GM19099 (cell line): ENCODE measurements at regions not wholly inside any gene's neighbourhood (a gene's known extent, or its start where the extent isn't known, plus 50 kb on each side); places are given as distances from the start of the nearest gene placed in this dataset.

Experiments
- POLR2A ChIP-seq: IDR thresholded peaks from 3 replicates; pipeline ENCODE4 v1.6.1; 2011; ENCODE audit warnings: low read depth; ENCODE audit not compliant: insufficient read length; ENCODE audit errors: extremely low read depth

DNA sequence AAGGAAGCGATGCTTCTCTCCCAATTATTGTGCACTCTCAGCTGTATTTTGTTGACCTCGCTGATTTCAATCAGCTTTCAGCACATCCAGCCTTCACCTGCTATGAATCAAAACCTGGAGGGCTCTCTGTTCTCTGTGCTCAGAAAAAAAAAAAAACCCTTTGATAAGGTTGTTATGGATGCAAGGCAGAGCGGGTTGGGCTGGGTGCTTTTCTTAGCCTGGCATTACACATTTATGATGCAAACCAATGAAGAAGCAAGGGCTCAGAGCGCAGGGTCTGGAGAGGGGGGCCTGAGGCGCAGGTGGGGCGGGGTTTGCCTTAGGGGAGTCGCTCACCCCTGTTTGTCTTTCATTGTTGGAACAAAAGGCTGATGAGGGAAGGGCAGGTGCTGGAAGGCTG, 86.0 kb upstream of the CADM1 start:
- TF ChIP-seq POLR2A = no peak

DNA sequence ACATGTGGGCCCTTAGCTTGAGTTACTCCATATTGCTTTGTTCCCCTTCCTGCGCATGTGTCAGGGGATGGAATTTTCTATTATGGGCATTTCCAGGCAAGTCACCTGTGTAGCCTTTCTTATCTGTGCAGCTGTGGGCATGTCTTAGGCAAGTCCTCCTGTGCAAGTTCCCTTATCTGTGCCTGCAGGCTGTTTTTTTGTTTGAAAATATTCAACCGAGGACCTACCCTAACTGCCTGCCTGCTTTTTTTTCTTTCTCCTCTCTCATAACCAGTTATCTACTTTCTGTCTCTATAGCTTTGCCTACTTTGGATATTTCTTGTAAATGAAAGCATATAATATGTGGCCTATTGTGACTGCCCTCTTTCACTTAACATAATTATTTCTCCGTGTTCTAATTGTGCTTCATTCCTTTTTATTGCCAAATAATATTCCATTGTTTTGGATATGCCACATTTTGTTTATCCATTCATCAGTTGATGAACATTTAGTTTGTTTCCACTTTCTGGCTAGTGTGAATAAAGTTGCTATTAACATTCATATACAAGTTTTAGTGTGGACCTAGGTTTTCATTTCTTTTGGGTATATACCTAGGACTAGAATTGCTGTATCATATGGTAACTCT, 83.6 kb upstream of the CADM1 start:
- TF ChIP-seq POLR2A = no peak

DNA sequence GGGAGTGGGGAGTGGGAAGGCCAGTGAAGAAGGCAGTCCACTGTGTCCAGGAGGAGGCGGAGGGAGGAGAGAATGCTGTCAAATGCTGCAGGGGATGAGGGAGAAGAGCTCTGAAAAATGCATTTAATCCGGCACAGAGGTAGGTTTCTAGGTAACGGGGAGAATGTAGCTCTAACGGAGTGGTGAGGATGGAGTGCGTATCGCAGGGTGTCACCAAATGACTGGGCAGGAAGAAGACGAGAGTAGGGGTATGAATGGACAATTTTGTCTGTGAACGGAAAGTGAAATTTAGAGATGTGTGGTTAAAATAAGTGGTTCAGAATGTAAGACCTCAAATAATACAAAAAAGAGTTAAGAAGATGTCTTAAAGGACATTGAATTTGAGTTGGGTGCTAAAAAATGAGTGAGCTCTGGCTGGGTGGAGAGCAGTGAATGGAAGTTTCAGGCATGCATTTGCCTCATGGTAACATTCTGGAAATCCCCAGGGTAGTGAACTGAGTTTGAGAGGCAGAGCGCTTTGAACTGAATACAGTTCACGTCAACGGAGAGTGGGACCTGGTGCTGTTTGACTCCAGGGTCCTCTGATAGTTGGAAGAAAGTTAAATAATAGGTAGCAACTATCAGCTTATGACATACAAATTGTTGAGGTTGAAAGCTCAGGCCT, 81.3 kb upstream of the CADM1 start:
- no peak for TF ChIP-seq POLR2A

DNA sequence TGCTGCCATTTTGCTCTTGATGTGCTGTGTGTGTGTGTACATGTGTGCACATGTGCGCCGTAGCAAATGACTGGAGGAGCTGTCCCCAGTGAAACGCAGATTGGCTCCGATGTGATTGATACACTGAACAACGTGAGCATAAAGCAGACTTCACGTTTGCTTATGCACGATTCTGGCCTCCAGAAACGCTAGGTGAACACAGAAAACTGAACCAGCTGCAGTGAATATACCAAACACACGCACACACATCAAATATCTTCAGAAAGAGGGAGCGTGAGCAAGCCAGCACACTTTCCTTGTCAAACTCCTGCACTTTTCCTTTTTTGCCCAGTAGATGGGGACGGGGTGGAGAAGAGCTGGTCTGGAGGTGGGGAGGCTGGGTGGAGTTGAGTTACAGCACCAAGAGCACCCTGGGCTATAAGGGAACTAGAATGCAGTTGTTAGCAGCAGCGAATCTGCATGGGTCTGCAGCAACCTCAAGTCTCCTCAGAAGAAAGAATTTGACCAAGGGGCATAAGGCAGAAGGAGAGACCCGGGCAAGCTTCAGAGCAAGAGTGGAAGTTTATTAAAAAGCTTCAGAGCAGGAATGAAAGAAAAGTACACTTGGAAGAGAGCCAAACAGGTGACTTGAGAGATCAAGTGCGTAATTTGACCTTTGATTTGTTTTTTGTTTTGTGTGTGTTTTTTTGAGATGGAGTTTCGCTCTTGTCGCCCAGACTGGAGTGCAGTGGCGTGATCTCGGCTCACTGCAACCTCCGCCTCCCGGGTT, 77.8 kb upstream of the CADM1 start:
- TF ChIP-seq POLR2A = no peak

DNA sequence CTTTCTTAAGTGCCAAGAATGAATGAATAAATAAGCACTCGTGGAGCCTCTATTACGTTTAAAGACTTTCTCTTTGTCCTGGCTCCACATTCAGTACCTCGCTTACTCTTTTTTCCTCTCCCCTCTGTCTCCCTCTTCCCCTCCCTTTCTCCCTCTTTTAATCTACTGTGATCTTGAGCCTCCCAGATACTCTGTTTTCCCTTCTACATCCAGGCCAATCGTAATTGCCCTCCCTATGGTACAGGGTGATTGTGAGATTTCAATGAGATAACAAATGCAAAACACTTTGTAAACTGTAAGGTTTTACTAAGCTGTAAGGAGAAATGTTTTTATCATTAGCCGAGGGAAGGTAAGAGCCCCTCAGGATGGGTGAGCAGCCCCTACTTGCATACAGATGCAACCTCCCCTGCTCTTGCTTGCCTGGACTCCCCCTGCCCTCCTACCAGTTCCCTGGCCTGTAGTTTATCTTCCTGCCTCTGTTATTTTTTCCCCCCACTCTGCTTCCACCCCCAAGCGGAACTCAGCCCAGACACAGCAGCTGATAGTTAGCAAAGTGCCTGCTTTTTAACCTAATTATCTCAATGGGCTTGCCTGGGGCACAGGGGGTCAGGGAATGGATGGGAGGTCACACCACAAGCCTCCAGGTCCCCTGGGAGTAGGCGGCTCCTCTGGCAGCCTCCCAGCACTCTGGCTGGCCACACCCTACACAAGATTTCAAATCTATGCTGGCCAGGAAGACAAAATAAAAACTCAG, 76.9 kb upstream of the CADM1 start:
- TF ChIP-seq POLR2A = no peak

DNA sequence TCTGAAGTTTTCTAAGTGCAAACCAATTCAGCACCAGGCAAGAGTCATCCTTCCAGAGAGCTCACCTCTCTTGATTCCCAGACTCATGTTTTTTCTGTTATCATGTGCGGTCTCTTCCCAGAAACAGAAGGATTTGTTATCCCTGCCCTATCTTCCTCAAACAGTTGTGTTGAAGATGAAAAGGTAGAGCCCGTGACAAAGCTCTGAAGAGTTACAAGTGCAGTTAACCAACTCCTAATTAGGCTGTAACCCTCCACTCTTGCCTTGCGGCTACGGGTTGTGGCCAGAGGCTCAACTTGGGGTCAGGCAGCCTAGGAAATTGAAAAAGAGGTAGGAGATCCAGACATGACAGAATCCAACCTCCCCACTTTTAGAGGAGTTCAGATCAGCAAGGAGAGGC, 76.2 kb upstream of the CADM1 start:
- TF ChIP-seq POLR2A = no peak

DNA sequence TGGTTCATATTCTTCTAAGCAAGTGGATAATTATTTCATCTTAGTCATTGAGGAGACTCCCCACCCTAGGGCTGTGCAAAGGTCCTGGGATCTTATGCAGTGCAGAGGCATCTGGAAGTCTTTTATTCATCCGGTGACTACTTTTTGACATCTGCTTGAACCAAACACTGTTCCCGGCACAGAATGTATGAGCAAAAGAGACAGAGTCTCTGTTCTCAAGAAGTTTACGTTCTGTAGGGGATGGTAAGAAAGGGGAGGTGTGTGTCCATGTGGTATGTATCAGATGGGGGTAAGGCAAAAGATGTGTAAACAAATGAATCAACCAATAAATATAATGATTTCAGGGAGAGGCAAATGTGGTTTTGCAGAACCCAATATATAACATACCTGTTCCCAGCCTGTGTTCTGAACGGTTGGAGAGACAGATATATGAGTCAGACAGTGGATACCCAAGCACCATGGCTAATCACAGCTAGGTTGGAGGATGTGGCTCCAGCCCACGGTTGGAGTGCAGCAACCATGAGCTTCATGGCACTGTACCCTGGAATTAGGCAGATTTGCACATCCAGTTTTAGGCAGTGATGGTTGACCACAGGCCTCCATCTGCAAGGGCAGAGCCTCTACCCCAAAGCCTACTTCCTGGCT, 75.1 kb upstream of the CADM1 start:
- no peak for TF ChIP-seq POLR2A

DNA sequence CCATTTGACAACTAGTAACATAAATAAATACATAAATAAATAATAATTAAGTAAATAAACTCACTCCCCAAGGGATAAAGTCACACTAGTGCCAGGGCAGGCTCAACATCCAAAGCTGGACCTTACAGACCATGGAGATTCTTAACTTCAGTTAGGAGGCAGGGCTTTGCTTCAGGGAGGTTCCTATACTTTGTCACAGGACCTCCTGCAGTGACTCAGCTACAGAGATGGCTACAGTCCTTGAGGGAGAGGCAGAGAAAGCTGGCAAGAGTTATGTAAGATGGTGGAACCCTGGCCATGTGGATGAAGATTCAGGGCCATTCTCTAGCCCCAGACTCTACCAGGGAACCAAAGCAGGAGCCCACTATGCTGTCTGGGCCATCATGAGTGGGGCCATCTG, 74.1 kb upstream of the CADM1 start:
- TF ChIP-seq POLR2A = no peak

DNA sequence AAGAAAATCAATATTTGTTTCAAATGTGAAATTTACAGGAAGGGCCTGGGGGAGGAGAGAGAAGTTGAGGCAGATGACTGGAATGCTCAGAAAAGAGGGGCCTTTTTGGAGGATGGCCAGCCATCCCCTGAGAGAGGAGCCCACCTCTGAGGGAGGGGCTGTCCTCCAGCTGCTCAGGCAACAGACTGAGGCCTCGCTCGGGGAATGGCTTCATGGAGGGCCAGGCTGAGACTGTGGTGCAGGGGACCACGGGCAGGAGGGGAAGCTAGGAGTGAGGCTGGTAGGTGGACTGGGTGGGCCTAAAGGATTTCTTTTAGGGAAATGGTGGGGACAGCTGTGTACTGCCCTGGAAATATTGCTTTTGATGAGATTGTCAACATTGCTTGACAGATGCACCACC, 73.5 kb upstream of the CADM1 start:
- TF ChIP-seq POLR2A = no peak

DNA sequence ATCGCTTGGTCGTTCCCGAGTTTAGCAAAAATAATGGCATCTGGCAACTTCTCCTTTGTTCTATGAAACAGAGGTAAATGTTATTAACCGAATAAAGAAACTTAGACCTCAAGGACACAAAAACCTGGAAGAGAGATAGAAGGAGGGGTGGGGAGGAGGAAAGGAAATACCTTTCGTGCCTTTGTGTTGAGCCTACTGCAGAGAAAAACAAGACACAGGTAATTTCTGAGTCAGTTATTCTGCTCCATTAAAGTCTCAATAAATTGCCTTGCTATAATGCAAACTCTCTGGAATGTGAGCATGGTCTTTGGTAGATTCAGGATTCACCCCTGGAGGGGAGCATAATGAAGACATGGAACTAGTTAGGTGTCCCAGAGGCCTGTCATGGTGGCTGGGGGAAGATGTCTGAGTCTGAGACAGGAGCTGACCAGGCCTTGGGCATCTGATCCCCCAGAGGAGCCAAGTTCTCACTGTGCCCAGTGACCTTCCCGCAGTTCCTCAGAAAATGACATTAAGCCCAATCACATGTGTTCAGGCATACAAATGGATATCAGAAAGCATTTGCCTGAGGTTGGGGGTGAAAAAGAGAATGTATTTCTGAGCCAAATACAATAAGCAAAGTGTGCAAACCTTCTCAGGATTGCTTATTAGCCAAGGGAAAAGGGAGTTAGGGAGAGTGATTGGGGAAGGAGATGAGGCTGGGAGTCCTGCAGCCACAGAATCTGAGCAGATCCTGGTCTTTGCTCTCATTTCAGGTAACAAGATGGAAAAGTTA, 72.6 kb upstream of the CADM1 start:
- TF ChIP-seq POLR2A = no peak

DNA sequence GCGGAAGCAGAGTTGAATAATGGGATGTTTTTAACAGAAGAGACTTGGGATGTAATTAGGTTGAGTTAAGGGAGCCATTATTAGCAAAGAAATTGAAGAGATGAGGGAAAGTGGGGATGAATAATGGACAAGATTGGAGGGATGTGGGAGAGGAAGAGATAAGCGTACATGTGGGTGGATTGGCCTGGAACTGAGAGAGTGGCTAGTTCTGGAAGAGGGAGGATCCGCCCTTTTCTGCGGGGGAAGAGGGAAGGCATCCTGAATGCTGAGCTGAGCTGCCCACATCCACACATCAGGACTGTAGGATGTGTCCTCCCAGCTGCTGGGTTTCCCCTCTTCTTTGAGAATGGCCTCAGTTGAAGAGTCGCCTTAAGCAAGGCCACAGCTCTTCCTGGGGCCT, 68.3 kb upstream of the CADM1 start:
- TF ChIP-seq POLR2A = no peak

DNA sequence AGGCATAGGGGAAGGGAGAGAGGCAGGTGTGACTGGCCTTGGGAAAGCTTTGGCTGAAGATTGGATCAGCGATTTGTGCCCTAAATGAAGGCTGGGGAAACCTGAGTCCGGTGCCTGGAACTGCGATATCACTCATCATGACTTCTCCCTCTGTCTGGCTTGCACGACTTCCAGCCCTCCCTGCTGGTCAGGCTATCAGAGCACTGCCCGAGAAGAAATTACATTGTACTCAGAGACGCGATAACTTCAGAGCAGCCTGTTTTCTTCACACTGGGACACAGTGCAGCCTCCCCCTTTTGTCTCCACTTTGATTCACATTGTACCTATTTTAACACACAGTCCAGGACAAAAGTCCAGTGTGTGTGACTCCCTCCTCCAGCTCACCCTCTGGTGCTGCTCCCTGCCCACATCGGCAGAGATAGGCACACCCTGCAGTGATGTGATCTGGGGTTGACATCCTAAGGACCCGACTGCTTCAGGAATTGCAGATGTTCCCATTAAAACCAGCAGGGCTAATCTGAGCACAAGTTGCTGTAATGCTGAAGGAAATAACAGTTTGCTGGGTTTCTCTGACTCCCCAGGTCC, 62.1 kb upstream of the CADM1 start:
- TF ChIP-seq POLR2A = no peak

DNA sequence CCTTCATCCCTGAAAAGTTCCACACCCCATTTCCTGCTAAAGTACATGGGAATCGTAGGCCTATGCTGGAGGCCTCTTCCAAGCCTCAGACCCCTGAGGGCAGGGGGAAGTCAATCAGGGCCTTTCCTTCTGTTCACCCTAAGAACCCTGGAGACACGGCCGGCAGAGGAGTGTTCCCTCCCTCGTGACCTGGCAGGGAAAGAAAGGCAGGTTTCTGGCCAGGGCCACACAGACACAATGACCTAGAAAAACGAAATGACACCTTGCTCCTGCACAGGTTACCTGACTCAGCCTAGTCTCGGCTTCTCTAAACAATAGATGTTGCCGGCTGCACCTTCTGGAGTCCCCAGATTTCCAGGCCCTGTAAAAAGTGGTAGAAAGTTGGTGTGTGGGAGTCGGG, 60.6 kb upstream of the CADM1 start:
- no peak for TF ChIP-seq POLR2A

DNA sequence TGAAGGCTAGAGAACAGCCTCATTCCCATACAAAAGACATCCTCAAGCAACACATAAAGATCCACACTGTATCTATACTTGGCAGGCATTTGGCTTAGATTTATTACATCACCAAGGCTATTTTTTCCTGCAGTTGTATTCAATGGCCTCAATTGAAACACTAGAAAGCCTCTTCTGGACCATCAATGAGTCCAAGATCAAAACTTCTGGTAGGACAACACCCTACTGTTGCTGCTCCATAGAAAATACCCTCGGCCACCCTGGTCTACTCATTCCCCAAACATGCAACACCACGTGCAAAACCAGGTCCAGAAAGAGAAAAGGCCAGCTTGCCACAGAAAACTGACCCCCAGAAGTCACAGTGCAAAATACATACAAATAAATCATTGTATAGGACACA, 56.9 kb upstream of the CADM1 start:
- TF ChIP-seq POLR2A = no peak
